Psoas muscle (tissue), 7 donors: ENCODE measurements at regions not wholly inside any gene's neighbourhood (a gene's known extent, or its start where the extent isn't known, plus 50 kb on each side); places are given as distances from the start of the nearest gene placed in this dataset.

ENCODE experiments used
- ATAC-seq, 4 donors: fragments of 200-7000 bp; cut with Tn5 transposase; one replicate each; pipeline ENCODE4 v1.9.1; 2020; ENCODE audit warnings: moderate library complexity in 3 of 4, mild to moderate bottlenecking in 2 of 4
- DNase-seq, 2 donors: peaks; one replicate each; pipeline ENCODE4 v3.0.0-alpha.2; 2020
- H3K27ac ChIP-seq: fragments of 200-600 bp; one replicate; pipeline ENCODE4 v1.8.0; 2022
- H3K27me3 ChIP-seq, 3 donors: fragments of 200-600 bp in 1 of 3; one replicate each; pipeline versions ENCODE4 v1.6.1 to v1.8.0; 2013 to 2022; ENCODE audit warnings: low read length in 2 of 3, mild to moderate bottlenecking in 2 of 3, moderate library complexity in 1 of 3; ENCODE audit not compliant: insufficient read depth in 3 of 3
- H3K36me3 ChIP-seq, 2 donors: fragments of 200-600 bp in 1 of 2; one replicate each; pipeline versions ENCODE4 v1.6.1 to v1.8.0; 2013 to 2022; ENCODE audit warnings: low read depth in 1 of 2, mild to moderate bottlenecking in 1 of 2, moderate library complexity in 1 of 2; ENCODE audit not compliant: insufficient read depth in 1 of 2
- H3K4me1 ChIP-seq: fragments of 200-600 bp; one replicate; pipeline ENCODE4 v1.8.0; 2022
- H3K4me3 ChIP-seq: fragments of 200-600 bp; one replicate; pipeline ENCODE4 v1.8.0; 2022; ENCODE audit warnings: mild to moderate bottlenecking
- H3K9me3 ChIP-seq: fragments of 200-600 bp; one replicate; pipeline ENCODE4 v1.8.0; 2022
- WGBS, 3 donors: extraction: QIAGEN DNeasy Blood & Tissue Kit; methylation state at CpG; one replicate each; pipeline versions ENCODE4 v1.1.6 to v1.1.7; 2013; 5-methylcytosine and 5-hydroxymethylcytosine counted together
- intact Hi-C, 2 donors: fragments of 100-400 bp; cut with DNase I; formaldehyde crosslinking; loops; one replicate each; pipeline versions ENCODE4 v1.11.0 to v1.14.2; 2022
- TF ChIP-seq, protein P1 (sequence below): fragments of 200-600 bp; IDR thresholded peaks from one replicate; pipeline ENCODE4 v1.8.0; 2022; ENCODE audit warnings: antibody characterized with exemption
- donor health status: healthy with polysubstance abuse.
- donor health status: DM: no; HTN: no; CAD: no; lungs with moderate emphysema.
- donor health status: Bipolar disorder and iron deficiency.
- donor health status: healthy.
- donor health status: DM: yes; HTN: yes; CAD: no.
- donor health status: DM: no; HTN: no; CAD: no.
- donor health status: DM: yes; HTN: yes; CAD: no.

DNA sequence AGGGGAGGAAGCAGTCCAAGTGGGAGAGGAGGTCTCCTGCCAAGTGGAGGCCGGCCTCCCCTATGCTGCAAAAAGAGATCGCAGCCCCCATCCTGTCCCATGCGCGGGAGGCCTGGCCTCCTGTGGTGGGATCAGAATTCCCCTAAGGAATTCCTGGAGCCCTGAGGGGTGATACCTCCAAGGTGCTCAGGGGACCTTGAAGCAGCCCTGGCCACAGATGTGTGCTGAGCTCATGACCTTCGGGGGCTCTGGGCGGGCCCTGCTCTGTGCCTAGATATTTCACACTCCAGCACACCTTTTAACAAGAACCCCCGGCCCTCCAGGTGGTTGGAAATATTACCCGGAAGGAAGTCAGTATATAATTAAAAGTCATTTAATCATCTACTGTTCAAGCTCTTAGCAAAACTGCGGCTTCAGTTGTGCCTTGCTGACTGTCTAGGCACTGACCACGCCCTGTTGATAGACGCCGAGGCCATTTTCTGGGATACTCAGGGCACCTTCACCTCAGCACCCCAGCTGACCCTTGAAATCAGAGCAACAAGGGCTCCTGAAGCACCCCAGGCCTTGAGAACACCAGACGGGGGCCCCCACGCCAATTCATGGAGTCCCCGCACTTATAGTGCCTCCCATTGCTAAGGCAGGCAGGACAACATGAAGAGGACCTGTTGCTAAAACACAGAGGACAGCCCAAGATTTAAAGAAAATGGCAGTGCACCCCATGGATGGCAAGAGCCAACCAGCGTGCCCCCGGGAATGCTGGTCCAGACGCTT lies 119.1 kb downstream of the NDUFA10 start:
- 89 to 96% (median 92%) methylated on average over 18 of the region's 18 CpGs for WGBS, 3 donors
- no peaks in the 10 kb centered on the region for H3K36me3 ChIP-seq
- peaks cover 4% of the 10 kb centered on the region for H3K9me3 ChIP-seq
- H3K27ac ChIP-seq: no peak overlapping the region
- TF ChIP-seq, protein P1, sequence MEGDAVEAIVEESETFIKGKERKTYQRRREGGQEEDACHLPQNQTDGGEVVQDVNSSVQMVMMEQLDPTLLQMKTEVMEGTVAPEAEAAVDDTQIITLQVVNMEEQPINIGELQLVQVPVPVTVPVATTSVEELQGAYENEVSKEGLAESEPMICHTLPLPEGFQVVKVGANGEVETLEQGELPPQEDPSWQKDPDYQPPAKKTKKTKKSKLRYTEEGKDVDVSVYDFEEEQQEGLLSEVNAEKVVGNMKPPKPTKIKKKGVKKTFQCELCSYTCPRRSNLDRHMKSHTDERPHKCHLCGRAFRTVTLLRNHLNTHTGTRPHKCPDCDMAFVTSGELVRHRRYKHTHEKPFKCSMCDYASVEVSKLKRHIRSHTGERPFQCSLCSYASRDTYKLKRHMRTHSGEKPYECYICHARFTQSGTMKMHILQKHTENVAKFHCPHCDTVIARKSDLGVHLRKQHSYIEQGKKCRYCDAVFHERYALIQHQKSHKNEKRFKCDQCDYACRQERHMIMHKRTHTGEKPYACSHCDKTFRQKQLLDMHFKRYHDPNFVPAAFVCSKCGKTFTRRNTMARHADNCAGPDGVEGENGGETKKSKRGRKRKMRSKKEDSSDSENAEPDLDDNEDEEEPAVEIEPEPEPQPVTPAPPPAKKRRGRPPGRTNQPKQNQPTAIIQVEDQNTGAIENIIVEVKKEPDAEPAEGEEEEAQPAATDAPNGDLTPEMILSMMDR: no peak
- H3K4me3 ChIP-seq: no peak overlapping the region
- no peaks in the 10 kb centered on the region for H3K27me3 ChIP-seq
- DNase-seq (no peak), ATAC-seq (no peak)
- intact Hi-C loops: no loop called here
- no peaks in the 10 kb centered on the region for H3K4me1 ChIP-seq

DNA sequence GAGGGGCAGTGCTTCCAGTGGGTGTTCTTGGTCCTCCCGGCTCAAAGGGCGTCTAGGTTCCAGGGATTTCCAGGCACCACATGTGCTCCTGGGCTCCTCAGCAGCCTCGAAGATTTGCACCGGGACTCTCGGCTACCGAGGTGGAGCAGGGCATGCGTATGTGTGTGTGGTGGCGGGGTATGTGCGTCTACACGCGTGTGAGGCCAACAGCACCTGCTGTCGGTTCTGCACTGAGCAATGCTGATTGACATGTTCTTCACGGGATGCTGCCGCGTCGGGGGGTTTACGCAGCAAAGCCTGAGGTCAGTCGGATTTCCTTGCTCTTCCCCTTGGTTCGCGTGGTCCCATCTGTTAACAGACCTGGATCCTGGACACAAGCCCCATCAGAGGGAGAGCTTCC lies 119.8 kb downstream of the NDUFA10 start:
- H3K9me3 ChIP-seq: peaks cover 4% of the 10 kb centered on the region
- intact Hi-C loops: no loop called here
- H3K27ac ChIP-seq: no peak overlapping the region
- TF ChIP-seq, protein P1: no peak
- ATAC-seq (no peak), DNase-seq (no peak)
- H3K27me3 ChIP-seq: no peaks in the 10 kb centered on the region
- WGBS, 3 donors: 83 to 97% (median 95%) methylated on average over 20 of the region's 20 CpGs
- no peak overlapping the region for H3K4me3 ChIP-seq
- H3K4me1 ChIP-seq: no peaks in the 10 kb centered on the region
- H3K36me3 ChIP-seq: no peaks in the 10 kb centered on the region

DNA sequence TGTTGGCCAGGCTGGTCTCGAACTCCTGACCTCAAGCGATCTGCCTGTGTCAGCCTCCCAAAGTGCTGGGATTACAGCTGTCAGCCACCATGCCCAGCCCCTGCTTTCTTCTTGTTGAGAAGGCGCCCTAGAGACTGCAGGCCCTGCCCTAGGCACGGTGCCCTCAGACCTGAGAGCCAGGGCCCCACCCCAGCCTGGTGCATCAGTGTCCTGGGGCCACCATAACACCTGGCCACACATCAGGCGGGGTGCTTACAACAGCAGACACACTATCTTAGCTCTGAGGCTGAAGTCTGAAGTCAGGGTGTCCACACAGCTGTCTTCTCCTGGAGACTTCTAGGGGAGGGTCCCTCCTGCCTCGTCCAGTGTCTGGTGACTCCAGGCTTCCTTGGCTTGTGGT lies 120.6 kb downstream of the NDUFA10 start:
- no peaks in the 10 kb centered on the region for H3K27me3 ChIP-seq

DNA sequence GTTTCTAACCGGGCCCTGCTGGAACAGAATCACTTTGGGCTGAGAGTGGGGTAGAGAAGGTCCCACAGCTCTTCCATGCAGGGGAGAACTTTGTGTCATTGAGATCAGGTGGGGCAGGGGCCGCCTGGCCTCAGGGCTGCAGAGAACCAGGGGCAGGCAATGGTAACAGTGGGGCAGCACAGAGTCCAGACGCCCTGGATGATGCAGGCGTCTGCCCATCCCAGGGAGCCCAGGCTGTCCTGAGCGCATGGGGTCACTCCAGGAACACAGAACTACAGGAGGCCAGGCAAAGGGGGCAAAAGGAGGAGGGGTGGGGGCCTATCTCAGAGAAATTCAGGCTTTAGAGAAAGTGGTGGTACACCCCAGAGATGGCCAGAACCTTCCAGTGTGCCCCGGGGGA lies 121.3 kb downstream of the NDUFA10 start:
- H3K9me3 ChIP-seq: peaks cover 4% of the 10 kb centered on the region
- no peak overlapping the region for H3K4me3 ChIP-seq
- intact Hi-C loops: no loop called here
- H3K36me3 ChIP-seq: no peaks in the 10 kb centered on the region
- DNase-seq (no peak), ATAC-seq (no peak)
- TF ChIP-seq, protein P1: no peak
- H3K27me3 ChIP-seq: no peaks in the 10 kb centered on the region
- H3K4me1 ChIP-seq: no peaks in the 10 kb centered on the region
- no peak overlapping the region for H3K27ac ChIP-seq
- WGBS, 3 donors: 85 to 90% (median 88%) methylated on average over 6 of the region's 6 CpGs

More for the DNA sequence above, 120.6 kb downstream of the NDUFA10 start:
- intact Hi-C loops: no loop called here
- TF ChIP-seq, protein P1: no peak
- no peak overlapping the region for H3K27ac ChIP-seq
- no peak for DNase-seq
- 95 to 97% (median 96%) methylated on average over 6 of the region's 6 CpGs for WGBS, 3 donors
- no peaks in the 10 kb centered on the region for H3K4me1 ChIP-seq
- no peak for ATAC-seq
- no peak overlapping the region for H3K4me3 ChIP-seq
- H3K36me3 ChIP-seq: no peaks in the 10 kb centered on the region
- H3K9me3 ChIP-seq: peaks cover 4% of the 10 kb centered on the region

DNA sequence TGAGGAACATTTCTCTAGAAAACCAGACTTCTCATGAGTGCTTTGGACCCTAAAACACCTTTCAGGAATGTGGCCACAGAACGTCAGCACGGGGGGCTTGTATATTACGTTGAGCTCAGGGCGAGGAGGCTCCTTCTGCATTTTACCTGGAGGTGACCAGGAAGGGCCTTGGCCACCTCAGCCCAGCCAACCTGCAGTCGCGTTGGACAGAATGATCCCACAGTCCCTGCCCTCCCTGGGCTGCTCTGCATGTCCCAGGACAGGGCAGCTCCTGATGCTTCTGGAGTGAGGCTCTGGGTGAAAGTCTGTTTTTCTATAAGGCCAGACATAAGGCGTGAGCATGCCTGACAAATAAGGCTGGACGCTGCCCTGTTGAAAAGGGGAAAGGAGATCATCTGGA lies 121.9 kb downstream of the NDUFA10 start:
- H3K36me3 ChIP-seq: no peaks in the 10 kb centered on the region
- no peaks in the 10 kb centered on the region for H3K4me1 ChIP-seq
- intact Hi-C loops: no loop called here
- peaks cover 4% of the 10 kb centered on the region for H3K9me3 ChIP-seq
- TF ChIP-seq, protein P1: no peak
- H3K4me3 ChIP-seq: no peak overlapping the region
- no peaks in the 10 kb centered on the region for H3K27me3 ChIP-seq
- 79 to 85% (median 83%) methylated on average over 8 of the region's 8 CpGs for WGBS, 3 donors
- ATAC-seq (no peak), DNase-seq (no peak)
- no peak overlapping the region for H3K27ac ChIP-seq
